Activated T-helper 1 cell treated with Interleukin-2 at 50 U/mL for 16 hours (primary cell): ENCODE measurements at regions not wholly inside any gene's neighbourhood (a gene's known extent, or its start where the extent isn't known, plus 50 kb on each side); places are given as distances from the start of the nearest gene placed in this dataset.

Experiments
- DNase-seq: peaks from one replicate; pipeline ENCODE4 v3.0.0-alpha.2; 2020; ENCODE audit warnings: low read depth

GRCh38 chr18:78902795-78903435 is 76.7 kb upstream of the SALL3 start:
- no peak for DNase-seq

- DNase-seq = no peak
These were observed 76.0 kb upstream of the SALL3 start for GRCh38 chr18:78903436-78904178.

- DNase-seq = no peak
These were observed 75.5 kb upstream of the SALL3 start for GRCh38 chr18:78904179-78904531.

- DNase-seq = no peak
These were observed 74.3 kb upstream of the SALL3 start for GRCh38 chr18:78905334-78905733.

GRCh38 chr18:78906066-78906465 is 73.6 kb upstream of the SALL3 start:
- no peak for DNase-seq

- no peak for DNase-seq
These were observed 71.0 kb upstream of the SALL3 start for GRCh38 chr18:78908462-78909260.

- DNase-seq = no peak
These were observed 67.8 kb upstream of the SALL3 start for GRCh38 chr18:78911751-78912283.

- no peak for DNase-seq
These were observed 67.3 kb upstream of the SALL3 start for GRCh38 chr18:78912336-78912735.

- no peak for DNase-seq
These were observed 66.8 kb upstream of the SALL3 start for GRCh38 chr18:78912844-78913243.

GRCh38 chr18:78913395-78913794 is 66.2 kb upstream of the SALL3 start:
- DNase-seq = no peak

GRCh38 chr18:78913830-78914231 is 65.8 kb upstream of the SALL3 start:
- DNase-seq = no peak

- DNase-seq = no peak
These were observed 65.2 kb upstream of the SALL3 start for GRCh38 chr18:78914249-78914935.

- DNase-seq = no peak
These were observed 64.1 kb upstream of the SALL3 start for GRCh38 chr18:78915446-78916008.

- no peak for DNase-seq
These were observed 60.9 kb upstream of the SALL3 start for GRCh38 chr18:78918707-78919106.

- no peak for DNase-seq
These were observed 59.7 kb upstream of the SALL3 start for GRCh38 chr18:78919956-78920355.

GRCh38 chr18:78920456-78921138 is 59.0 kb upstream of the SALL3 start:
- no peak for DNase-seq

- DNase-seq = no peak
These were observed 56.8 kb upstream of the SALL3 start for GRCh38 chr18:78922856-78923255.

GRCh38 chr18:78924301-78924700 is 55.3 kb upstream of the SALL3 start:
- no peak for DNase-seq

GRCh38 chr18:78924786-78925540 is 54.7 kb upstream of the SALL3 start:
- no peak for DNase-seq

GRCh38 chr18:78925557-78926242 is 53.9 kb upstream of the SALL3 start:
- DNase-seq = no peak
